GM18508 (cell line): ENCODE measurements at regions not wholly inside any gene's neighbourhood (a gene's known extent, or its start where the extent isn't known, plus 50 kb on each side); places are given as distances from the start of the nearest gene placed in this dataset.

Experiments used
- ATAC-seq: cut with Tn5 transposase; IDR thresholded peaks from one replicate; pipeline ENCODE4 v1.9.1; 2021; ENCODE audit warnings: moderate number of reproducible peaks; ENCODE audit not compliant: insufficient read depth, unreplicated experiment

GRCh38 chr2:121001641-121002040 is 266.0 kb downstream of the GLI2 start:
- ATAC-seq: no peak

- no peak for ATAC-seq
Measured at GRCh38 chr2:121002597-121002996, 266.9 kb downstream of the GLI2 start.

GRCh38 chr2:121003391-121003790 is 267.7 kb downstream of the GLI2 start:
- ATAC-seq: no peak

- no peak for ATAC-seq
Measured at GRCh38 chr2:121004359-121004758, 268.7 kb downstream of the GLI2 start.

GRCh38 chr2:121004950-121005349 is 269.3 kb downstream of the GLI2 start:
- ATAC-seq: no peak

GRCh38 chr2:121005453-121005852 is 269.8 kb downstream of the GLI2 start:
- ATAC-seq: no peak

- ATAC-seq: no peak
Measured at GRCh38 chr2:121006743-121007489, 271.2 kb downstream of the GLI2 start.

GRCh38 chr2:121007490-121007853 is 271.8 kb downstream of the GLI2 start:
- ATAC-seq: no peak

- ATAC-seq: no peak
Measured at GRCh38 chr2:121008975-121009374, 273.3 kb downstream of the GLI2 start.

- no peak for ATAC-seq
Measured at GRCh38 chr2:121010998-121011397, 274.0 kb downstream of the TFCP2L1 start.

GRCh38 chr2:121014876-121015275 is 270.1 kb downstream of the TFCP2L1 start:
- no peak for ATAC-seq

- ATAC-seq: no peak
Measured at GRCh38 chr2:121015971-121016485, 269.0 kb downstream of the TFCP2L1 start.

GRCh38 chr2:121017396-121017795 is 267.6 kb downstream of the TFCP2L1 start:
- ATAC-seq: no peak

GRCh38 chr2:121018136-121019061 is 266.6 kb downstream of the TFCP2L1 start:
- ATAC-seq: no peak

- no peak for ATAC-seq
Measured at GRCh38 chr2:121019071-121019470, 265.9 kb downstream of the TFCP2L1 start.

- ATAC-seq: no peak
Measured at GRCh38 chr2:121019756-121020155, 265.2 kb downstream of the TFCP2L1 start.

GRCh38 chr2:121021685-121022084 is 263.3 kb downstream of the TFCP2L1 start:
- no peak for ATAC-seq

GRCh38 chr2:121028577-121028976 is 256.4 kb downstream of the TFCP2L1 start:
- ATAC-seq: no peak

- no peak for ATAC-seq
Measured at GRCh38 chr2:121030523-121030922, 254.5 kb downstream of the TFCP2L1 start.

GRCh38 chr2:121031568-121032340 is 253.2 kb downstream of the TFCP2L1 start:
- no peak for ATAC-seq
